GM23338 (cell line): ENCODE measurements at regions not wholly inside any gene's neighbourhood (a gene's known extent, or its start where the extent isn't known, plus 50 kb on each side); places are given as distances from the start of the nearest gene placed in this dataset.

Source experiments
- ATAC-seq: fragments of 200-7000 bp; cut with Tn5 transposase; 3 replicates; pipeline ENCODE4 v1.9.1; 2020
- DNase-seq: peaks from one replicate; pipeline ENCODE4 v3.0.0-alpha.2; 2015; ENCODE audit warnings: low spot score
- H2AFZ ChIP-seq: fragments of 200-600 bp; sonication (generic); 2 replicates; pipeline ENCODE4 v1.8.0; 2016; ENCODE audit warnings: antibody characterized with exemption, mild to moderate bottlenecking, moderate library complexity
- H3F3A ChIP-seq: fragments of 200-600 bp; sonication (generic); replicated peaks from 2 replicates; pipeline ENCODE4 v1.8.0; 2017; ENCODE audit warnings: antibody characterized with exemption, mixed run types, low read depth
- H3K27ac ChIP-seq: fragments of 200-600 bp; sonication (generic); 2 replicates; pipeline ENCODE4 v1.6.1; 2016; ENCODE audit warnings: low read depth
- H3K27me3 ChIP-seq: fragments of 200-600 bp; sonication (generic); 2 replicates; pipeline ENCODE4 v1.8.0; 2016; ENCODE audit warnings: mild to moderate bottlenecking, mixed run types, moderate library complexity; ENCODE audit not compliant: insufficient read depth
- H3K36me3 ChIP-seq: fragments of 200-600 bp; sonication (generic); 2 replicates; pipeline ENCODE4 v1.8.0; 2016; ENCODE audit warnings: mild to moderate bottlenecking; ENCODE audit not compliant: insufficient read depth
- H3K4me1 ChIP-seq: fragments of 200-600 bp; sonication (generic); 2 replicates; pipeline ENCODE4 v1.8.0; 2016; ENCODE audit warnings: mild to moderate bottlenecking, moderate library complexity; ENCODE audit not compliant: insufficient read depth
- H3K4me2 ChIP-seq: fragments of 200-600 bp; sonication (generic); 2 replicates; pipeline ENCODE4 v1.7.1; 2017; ENCODE audit warnings: mixed run types
- H3K4me3 ChIP-seq: fragments of 200-600 bp; sonication (generic); 2 replicates; pipeline ENCODE4 v1.6.1; 2016; ENCODE audit warnings: mixed run types
- H3K79me2 ChIP-seq: fragments of 200-600 bp; sonication (generic); replicated peaks from 2 replicates; pipeline ENCODE4 v1.8.0; 2017; ENCODE audit warnings: mild to moderate bottlenecking; ENCODE audit not compliant: insufficient read depth
- H3K9me2 ChIP-seq: fragments of 200-600 bp; sonication (generic); 2 replicates; pipeline ENCODE4 v1.8.0; 2017; ENCODE audit not compliant: insufficient read depth
- H4K20me1 ChIP-seq: fragments of 200-600 bp; sonication (generic); replicated peaks from 2 replicates; pipeline ENCODE4 v1.8.0; 2017; ENCODE audit warnings: mild to moderate bottlenecking; ENCODE audit not compliant: insufficient read depth
- H3K27ac Mint-ChIP-seq: 2 replicates; pipeline ENCODE4 v1.8.0; 2020; ENCODE audit warnings: inconsistent platforms, mild to moderate bottlenecking, moderate library complexity, mixed read lengths
- H3K27me3 Mint-ChIP-seq: 3 replicates; pipeline ENCODE4 v1.8.0; 2022; ENCODE audit warnings: low read depth, mild to moderate bottlenecking, moderate library complexity, mixed read lengths, inconsistent platforms; ENCODE audit not compliant: insufficient read depth, poor library complexity
- H3K36me3 Mint-ChIP-seq: 3 replicates; pipeline ENCODE4 v1.8.0; 2021; ENCODE audit warnings: low read depth, mild to moderate bottlenecking, inconsistent platforms, moderate library complexity, mixed read lengths
- H3K4me1 Mint-ChIP-seq: 3 replicates; pipeline ENCODE4 v1.8.0; 2020; ENCODE audit warnings: mild to moderate bottlenecking, inconsistent platforms, mixed read lengths
- H3K4me3 Mint-ChIP-seq: 3 replicates; pipeline ENCODE4 v1.8.0; 2021; ENCODE audit warnings: moderate library complexity, mild to moderate bottlenecking, inconsistent platforms, mixed read lengths
- H3K9me3 Mint-ChIP-seq: 3 replicates; pipeline ENCODE4 v1.8.0; 2020; ENCODE audit warnings: moderate library complexity, mild to moderate bottlenecking, inconsistent platforms, mixed read lengths
- CREB1 ChIP-seq: fragments of 250-450 bp; sonication (Bioruptor Pico); IDR thresholded peaks from 2 replicates; pipeline ENCODE4 v1.5.0; 2020; ENCODE audit warnings: low read depth, mild to moderate bottlenecking, moderate library complexity
- CTCF ChIP-seq, 2 experiments: fragments of 200-600 bp in 1 of 2; sonication (generic) in 1 of 2; conservative IDR thresholded peaks; 2 replicates each; pipeline versions ENCODE4 v1.5.1 to v1.6.1; 2016 to 2017; ENCODE audit warnings: antibody characterized with exemption in 2 of 2, low read depth in 2 of 2, mild to moderate bottlenecking in 2 of 2, moderate library complexity in 1 of 2
- ETS1 ChIP-seq: IDR thresholded peaks from 2 replicates; pipeline ENCODE4 v1.6.1; 2016; ENCODE audit warnings: antibody characterized with exemption
- EZH2phosphoT487 ChIP-seq: fragments of 200-600 bp; sonication (generic); IDR thresholded peaks from one replicate; pipeline ENCODE4 v1.8.1; 2018; ENCODE audit warnings: antibody characterized with exemption; ENCODE audit not compliant: unreplicated experiment
- JUNB ChIP-seq: IDR thresholded peaks from one replicate; pipeline ENCODE4 v1.6.1; 2016; ENCODE audit warnings: antibody characterized with exemption; ENCODE audit not compliant: unreplicated experiment
- POLR2AphosphoS5 ChIP-seq: IDR thresholded peaks from 2 replicates; pipeline ENCODE4 v1.6.1; 2016; ENCODE audit warnings: antibody characterized with exemption, low read depth
- REST ChIP-seq: IDR thresholded peaks from one replicate; pipeline ENCODE4 v1.6.1; 2018; ENCODE audit warnings: antibody characterized with exemption; ENCODE audit not compliant: unreplicated experiment
- STAT1 ChIP-seq: IDR thresholded peaks from one replicate; pipeline ENCODE4 v1.6.1; 2016; ENCODE audit warnings: antibody characterized with exemption; ENCODE audit not compliant: unreplicated experiment
- ZNF331 ChIP-seq: fragments of 250-450 bp; sonication (Bioruptor Pico); IDR thresholded peaks from 2 replicates; pipeline ENCODE4 v1.5.0; 2020; ENCODE audit warnings: low read depth, mild to moderate bottlenecking, moderate library complexity
- ZNF462 ChIP-seq: fragments of 250-450 bp; sonication (Bioruptor Pico); IDR thresholded peaks from 2 replicates; pipeline ENCODE4 v1.5.0; 2020; ENCODE audit warnings: mild to moderate bottlenecking, moderate library complexity

- Histone ChIP-seq H3K4me3 (no peak overlapping the region), H4K20me1 (no peaks in the 10 kb centered on the region), H3K4me2 (peak overlapping the region; percentile 49; the same call in 1 of the 2 replicates), H3K36me3 (no peaks in the 10 kb centered on the region), H3K9me2 (peaks cover 9% of the 10 kb centered on the region), H3K27ac (no peak overlapping the region), H3F3A (no peaks in the 10 kb centered on the region), H2AFZ (no peak overlapping the region), H3K27me3 (no peaks in the 10 kb centered on the region), H3K4me1 (peaks cover 20% of the 10 kb centered on the region; the same call in 1 of the 2 replicates), H3K79me2 (no peaks in the 10 kb centered on the region)
- peaks cover 7% of the 10 kb centered on the region; the same call in 2 of the 3 replicates for H3K9me3 Mint-ChIP-seq
- peaks cover 15% of the 10 kb centered on the region for H3K27me3 Mint-ChIP-seq
- peaks cover 23% of the 10 kb centered on the region for H3K4me1 Mint-ChIP-seq
- DNase-seq (peak; percentile 32), ATAC-seq (peak; percentile 58)
- H3K36me3 Mint-ChIP-seq, result 0 out of 3 replicates have a peak, but pooled peaks cover 5% of the 10 kb centered on the region
- no peak overlapping the region for H3K27ac Mint-ChIP-seq
- TF ChIP-seq JUNB, result no peak
- no peak for TF ChIP-seq STAT1
- no peak for TF ChIP-seq POLR2AphosphoS5
- TF ChIP-seq EZH2phosphoT487, result no peak
- peak; percentile 25 to 48; a peak in 3 of 4 replicates for TF ChIP-seq CTCF (conservative IDR thresholded peaks at IDR 0.05; ENCODE audit: low read depth in 2 of 2)
- TF ChIP-seq ZNF462, result peak; percentile 55; the same call in 1 of the 2 replicates
- no peak for TF ChIP-seq ETS1
- TF ChIP-seq CREB1, result no peak
- no peak for TF ChIP-seq REST
- no peak for TF ChIP-seq ZNF331 (CRISPR knock-in tag)
- H3K4me3 Mint-ChIP-seq, result no peak overlapping the region
These were observed 215.9 kb downstream of the TOMM20 start for GRCh38 chr1:234912548-234913277.
